HFF-Myc (cell line): ENCODE measurements at regions not wholly inside any gene's neighbourhood (a gene's known extent, or its start where the extent isn't known, plus 50 kb on each side); places are given as distances from the start of the nearest gene placed in this dataset.

Experiments
- DNase-seq: peaks from one replicate; pipeline ENCODE4 v3.0.0-alpha.2; 2011; ENCODE audit warnings: low read depth; ENCODE audit errors: extremely low read depth
- H3K4me3 ChIP-seq: replicated peaks from 2 replicates; pipeline ENCODE4 v1.5.1; 2011; ENCODE audit warnings: low read depth, mild to moderate bottlenecking, control low read depth, low read length
- CTCF ChIP-seq: IDR thresholded peaks from 2 replicates; pipeline ENCODE4 v1.5.1; 2012; ENCODE audit warnings: mild to moderate bottlenecking, low read depth, low read length, control low read depth; ENCODE audit errors: missing control alignments

- no peak overlapping the region for H3K4me3 ChIP-seq
- no peak for TF ChIP-seq CTCF
- no peak for DNase-seq
Observed at GRCh38 chr3:152056073-152056472, 182.6 kb downstream of the SUCNR1 start.

DNA sequence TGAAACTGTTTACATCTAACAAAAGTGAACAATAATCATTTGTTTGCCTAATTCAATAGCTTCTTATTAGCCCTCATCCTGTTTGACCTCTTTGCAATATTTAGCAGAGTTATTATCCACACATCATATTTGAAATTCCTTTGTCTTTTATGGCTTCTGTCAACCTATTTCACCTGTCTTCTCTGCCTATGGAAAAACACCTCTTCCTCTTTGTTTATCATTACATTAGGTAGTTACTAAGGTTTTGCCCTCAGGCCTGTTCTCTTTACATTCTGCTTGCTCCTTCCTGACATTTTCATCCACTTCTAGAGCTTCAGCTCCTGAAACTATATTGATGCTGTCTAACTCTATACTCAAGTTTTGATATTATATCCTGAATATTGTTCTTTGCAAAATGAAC, 183.0 kb downstream of the SUCNR1 start:
- no peak overlapping the region for H3K4me3 ChIP-seq
- DNase-seq, result no peak
- no peak for TF ChIP-seq CTCF

GRCh38 chr3:152056987-152057386, 183.5 kb downstream of the SUCNR1 start:
- DNase-seq, result no peak
- no peak for TF ChIP-seq CTCF
- H3K4me3 ChIP-seq, result no peak overlapping the region

GRCh38 chr3:152058856-152059255, 185.4 kb downstream of the SUCNR1 start:
- no peak for DNase-seq
- no peak overlapping the region for H3K4me3 ChIP-seq
- TF ChIP-seq CTCF, result no peak

GRCh38 chr3:152060701-152061100, 187.3 kb downstream of the SUCNR1 start:
- H3K4me3 ChIP-seq, result no peak overlapping the region
- no peak for DNase-seq
- TF ChIP-seq CTCF, result no peak

DNA sequence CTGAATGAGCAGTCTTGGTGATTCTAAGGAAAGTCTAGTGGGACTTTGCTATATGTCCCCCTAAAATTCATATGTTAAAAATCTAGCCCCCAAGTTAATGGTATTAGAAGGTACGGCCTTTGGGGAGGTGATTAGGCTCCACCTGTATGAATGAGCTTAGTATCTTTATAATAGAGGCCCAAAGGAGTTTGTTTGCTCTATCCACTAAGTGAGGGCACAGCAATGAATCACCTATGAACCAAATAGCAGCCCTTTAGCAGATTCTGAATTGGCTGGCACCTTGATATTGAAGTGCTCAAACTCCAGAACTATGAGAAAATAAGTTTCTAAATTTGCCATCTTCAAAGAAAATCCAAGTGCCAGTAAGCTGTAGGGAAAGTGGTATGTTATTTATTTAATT, 187.9 kb downstream of the SUCNR1 start:
- no peak for TF ChIP-seq CTCF
- H3K4me3 ChIP-seq, result no peak overlapping the region

DNA sequence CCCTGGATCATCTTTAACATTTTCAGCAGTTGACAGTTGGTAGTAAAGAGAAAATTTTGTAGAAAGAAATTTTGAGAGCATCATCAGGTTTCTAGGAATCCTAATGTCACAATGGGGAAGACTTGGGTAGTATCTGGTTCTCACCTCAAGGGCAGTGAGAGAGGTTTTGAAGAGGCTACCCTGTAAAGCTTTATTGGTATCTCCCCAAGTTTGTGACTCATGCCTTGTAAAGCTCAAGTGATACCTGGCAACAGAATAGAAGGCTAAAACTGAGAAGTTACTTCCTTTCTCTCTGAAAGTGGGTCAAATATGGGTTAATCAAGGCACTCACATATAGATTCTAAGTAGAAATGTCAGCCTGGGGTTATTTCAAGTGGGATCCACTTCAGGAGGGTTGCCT, 196.4 kb downstream of the SUCNR1 start:
- H3K4me3 ChIP-seq, result no peak overlapping the region
- DNase-seq, result no peak
- no peak for TF ChIP-seq CTCF

More for the DNA sequence above, 187.9 kb downstream of the SUCNR1 start:
- DNase-seq, result no peak
